Stimulated activated CD4-positive, alpha-beta T cell treated with anti-CD3 and anti-CD28 coated beads, TNF-alpha, amount 100 ng/mL, for 48 hours (primary cell): ENCODE measurements at regions not wholly inside any gene's neighbourhood (a gene's known extent, or its start where the extent isn't known, plus 50 kb on each side); places are given as distances from the start of the nearest gene placed in this dataset.
"Not testable (repeated sequence)": the region's sequence is repeated elsewhere in the genome, so short reads cannot be mapped to it uniquely, and the experiment has no call there.

ENCODE experiments used
- DNase-seq, 3 donors: peaks; one replicate each; pipeline ENCODE4 v3.0.0-alpha.2; 2020; ENCODE audit warnings: low read depth in 3 of 3

GRCh38 chr19:28444362-28444761, 768.6 kb downstream of the UQCRFS1 start:
- DNase-seq: no peak

- DNase-seq: no peak
Observed at GRCh38 chr19:28443361-28443760, 769.6 kb downstream of the UQCRFS1 start.

- no peak for DNase-seq
Observed at GRCh38 chr19:28437390-28438346, 775.3 kb downstream of the UQCRFS1 start.

- DNase-seq: no peak
Observed at GRCh38 chr19:28436320-28436719, 776.6 kb downstream of the UQCRFS1 start.

GRCh38 chr19:28435551-28436271, 777.2 kb downstream of the UQCRFS1 start:
- DNase-seq: no peak

DNA sequence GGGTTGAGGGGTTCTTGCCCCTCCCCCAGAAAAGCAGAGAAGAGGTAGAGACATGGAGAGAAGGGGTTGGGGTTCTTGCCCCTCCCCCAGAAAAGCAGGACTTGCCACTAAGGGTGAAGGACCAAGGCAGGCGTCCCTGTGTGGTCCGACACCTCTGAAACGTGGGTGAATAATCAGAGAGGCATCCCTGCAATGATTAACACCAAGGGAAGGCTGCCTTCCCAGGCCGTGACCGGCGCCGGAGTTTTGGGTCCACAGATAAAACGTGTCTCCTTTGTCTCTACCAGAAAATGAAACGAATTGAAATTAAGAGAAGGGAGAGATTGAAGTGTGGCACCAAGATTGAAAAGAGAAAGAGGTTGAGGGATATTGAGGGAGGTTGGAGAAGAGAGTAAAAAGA, 778.2 kb downstream of the UQCRFS1 start:
- DNase-seq: not testable (repeated sequence)

DNA sequence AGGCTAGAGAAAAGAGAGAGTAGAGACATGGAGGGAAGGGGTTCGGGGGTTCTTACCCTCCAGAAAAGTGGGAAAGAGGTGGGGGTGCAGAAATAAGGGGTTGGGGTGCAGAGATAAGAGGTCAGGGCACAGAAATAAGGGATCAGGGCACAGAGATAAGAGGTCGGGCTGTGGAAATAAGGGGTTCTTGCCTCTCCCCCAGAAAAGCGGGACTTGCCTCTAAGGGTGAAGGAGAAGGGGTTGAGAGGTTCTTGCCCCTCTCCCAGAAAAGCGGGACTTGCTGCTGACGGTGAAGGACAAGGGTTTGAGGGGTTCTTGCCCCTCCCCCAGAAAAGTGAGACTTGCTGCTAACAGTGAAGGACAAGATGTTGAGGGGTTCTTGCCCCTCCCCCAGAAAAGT, 778.6 kb downstream of the UQCRFS1 start:
- not testable (repeated sequence) for DNase-seq

DNA sequence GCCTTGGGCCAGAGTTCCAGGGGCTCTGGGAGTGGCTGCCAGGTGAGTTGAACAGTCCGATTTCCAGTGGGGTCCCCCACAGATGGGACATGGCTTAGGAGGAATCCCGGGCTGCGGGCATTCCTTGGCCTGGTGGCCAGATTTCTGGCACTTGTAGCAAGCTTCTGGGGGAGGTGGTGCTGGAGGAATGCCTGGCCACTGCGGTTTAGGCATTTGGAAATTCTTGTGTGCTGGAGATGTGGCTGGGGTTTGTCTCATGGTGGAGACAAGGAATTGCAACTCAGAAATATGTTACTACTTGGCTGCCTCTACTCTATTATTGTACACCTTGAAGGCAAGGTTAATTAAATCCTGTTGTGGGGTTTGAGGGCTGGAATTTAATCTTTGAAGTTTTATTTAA, 779.8 kb downstream of the UQCRFS1 start:
- not testable (repeated sequence) for DNase-seq

DNA sequence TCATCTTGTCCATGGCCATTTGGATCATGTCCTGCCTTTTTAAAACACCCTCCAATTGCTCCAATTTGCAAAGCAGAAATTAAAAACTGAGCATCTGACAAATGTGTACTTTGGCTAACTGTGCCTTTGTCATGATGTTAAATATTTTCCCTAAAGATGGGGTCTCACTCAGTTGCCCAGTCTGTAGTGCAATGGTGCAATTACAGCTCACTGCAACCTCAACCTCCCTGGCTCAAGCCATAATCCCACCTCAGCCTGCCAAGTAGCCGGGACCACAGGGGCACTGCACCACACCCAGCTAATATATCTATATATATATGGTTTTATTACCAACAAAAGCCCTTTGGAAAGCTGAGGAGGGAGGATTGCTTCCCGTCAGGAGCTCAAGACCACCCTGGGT, 782.7 kb downstream of the UQCRFS1 start:
- DNase-seq: no peak

DNA sequence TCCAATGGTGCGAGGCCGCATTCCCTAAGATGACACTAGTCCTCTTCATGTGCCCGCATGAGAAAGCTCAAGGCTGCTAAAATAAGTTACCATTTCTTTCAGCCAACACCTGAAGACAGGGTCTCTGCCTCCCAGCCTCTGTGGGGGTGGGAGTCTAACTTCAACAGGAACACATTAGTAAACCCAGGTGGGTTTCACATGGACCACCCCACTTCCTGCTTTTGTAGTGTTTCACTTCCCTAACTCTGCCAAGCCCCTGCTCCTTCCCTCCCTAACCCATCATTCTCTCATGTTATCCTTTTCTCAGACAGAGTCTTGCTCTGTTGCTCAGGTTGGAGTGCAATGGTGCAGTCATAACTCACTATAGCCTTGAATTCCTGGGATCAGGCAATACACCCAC, 783.6 kb downstream of the UQCRFS1 start:
- no peak for DNase-seq

GRCh38 chr19:28428663-28429348, 784.1 kb downstream of the UQCRFS1 start:
- DNase-seq: no peak

- DNase-seq: no peak
Observed at GRCh38 chr19:28427376-28428083, 785.4 kb downstream of the UQCRFS1 start.

GRCh38 chr19:28426730-28427225, 786.2 kb downstream of the UQCRFS1 start:
- no peak for DNase-seq

- DNase-seq: no peak
Observed at GRCh38 chr19:28426110-28426729, 786.7 kb downstream of the UQCRFS1 start.

DNA sequence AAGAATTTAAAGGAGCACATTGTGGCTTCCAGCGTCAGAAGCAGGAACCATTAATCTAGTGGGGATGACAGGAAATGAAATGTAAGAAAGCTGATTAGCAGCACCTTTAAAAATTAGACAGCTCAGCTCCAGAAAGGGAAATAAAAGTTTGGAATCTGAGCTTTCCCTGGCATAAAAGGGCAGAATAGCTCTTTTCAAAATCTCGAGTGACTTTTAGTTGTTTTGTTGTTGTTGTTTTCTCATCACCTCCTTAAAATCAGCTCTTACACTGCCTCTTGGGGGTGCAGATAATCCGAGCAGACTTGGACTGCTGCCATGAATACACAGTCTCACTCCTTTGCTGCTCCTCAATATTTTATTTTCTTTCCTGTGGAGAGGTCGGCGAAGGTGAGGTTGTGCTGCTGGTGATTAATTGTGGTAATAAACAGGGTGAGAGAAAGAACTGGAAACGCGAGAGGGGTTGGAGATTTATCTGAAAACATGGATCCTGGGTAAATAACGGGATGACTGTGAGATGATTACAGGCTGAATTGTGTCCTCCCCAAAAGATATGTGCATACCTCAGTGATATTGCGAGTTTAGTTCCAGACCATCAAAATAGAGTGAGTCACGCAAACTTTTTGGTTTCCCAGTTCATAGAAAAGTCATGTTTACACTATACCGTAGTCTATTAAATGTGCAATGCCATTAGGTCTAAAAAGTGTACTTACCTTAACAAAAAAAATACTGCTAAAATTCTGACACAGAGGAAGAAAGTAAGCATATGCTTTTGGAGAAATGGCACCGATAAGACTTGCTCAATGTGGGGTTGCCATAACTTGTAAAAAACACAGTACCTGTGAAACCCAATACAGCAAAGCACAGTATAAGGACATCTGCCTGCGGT, 787.7 kb downstream of the UQCRFS1 start:
- no peak for DNase-seq

GRCh38 chr19:28424662-28425045, 788.3 kb downstream of the UQCRFS1 start:
- DNase-seq: no peak

DNA sequence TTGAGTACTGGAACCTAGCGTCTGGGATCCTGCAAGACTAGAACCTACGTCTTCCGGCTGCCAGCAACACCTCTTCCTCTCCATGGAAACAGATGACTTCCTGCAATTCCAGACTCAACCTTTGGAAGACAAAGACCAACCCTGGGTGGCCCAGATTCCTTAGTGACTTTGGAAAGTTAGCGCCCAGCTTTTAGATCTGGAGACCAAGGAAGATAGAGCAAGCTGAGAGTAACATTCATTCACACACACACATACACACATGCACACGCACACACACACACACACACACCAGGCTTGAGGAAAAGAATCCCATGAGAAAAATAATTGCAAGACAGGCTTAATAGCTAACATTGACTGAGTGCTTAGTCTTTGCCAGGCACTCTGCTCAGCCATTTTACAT, 788.9 kb downstream of the UQCRFS1 start:
- no peak for DNase-seq

- DNase-seq: no peak
Observed at GRCh38 chr19:28422791-28423650, 789.9 kb downstream of the UQCRFS1 start.

DNA sequence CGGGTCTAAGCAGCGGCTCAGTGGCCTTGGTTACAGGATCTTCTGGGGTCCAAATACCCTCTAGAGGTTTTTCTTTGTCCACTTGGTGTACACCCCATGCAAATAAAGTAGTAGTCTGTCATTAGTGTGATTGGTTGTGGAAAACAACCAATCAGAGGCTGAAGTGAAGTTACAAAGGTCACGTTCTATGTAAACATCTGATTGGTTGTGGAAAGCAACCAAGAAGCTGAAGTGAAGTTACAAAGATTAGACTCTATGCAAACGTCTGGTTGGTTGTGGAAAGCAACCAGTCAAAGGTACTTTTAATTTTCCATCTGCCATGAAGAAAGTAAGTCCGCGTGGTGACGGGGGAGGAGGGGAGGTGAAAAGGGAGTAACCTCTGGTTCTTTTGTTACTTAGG, 790.9 kb downstream of the UQCRFS1 start:
- no peak for DNase-seq
